ENCODE measurements at regions not wholly inside any gene's neighbourhood (a gene's known extent, or its start where the extent isn't known, plus 50 kb on each side); places are given as distances from the start of the nearest gene placed in this dataset.
"Not testable (repeated sequence)": the region's sequence is repeated elsewhere in the genome, so short reads cannot be mapped to it uniquely, and the experiment has no call there.

- DNase-seq; H3K9me3 Mint-ChIP-seq; H3K4me1 ChIP-seq (ENCODE audit: control insufficient read depth, insufficient read depth, low read length); H3K36me3 ChIP-seq (ENCODE audit: control insufficient read depth, insufficient read depth, low read length); H3K4me3 Mint-ChIP-seq; H3K27ac Mint-ChIP-seq; H3K36me3 Mint-ChIP-seq (ENCODE audit: low read depth); H3K4me3 ChIP-seq (ENCODE audit: low read length); H3K27me3 Mint-ChIP-seq (ENCODE audit: insufficient read depth); H3K9ac ChIP-seq (ENCODE audit: extremely low read depth, low read length, poor library complexity, severe bottlenecking); H3K27ac ChIP-seq (ENCODE audit: low read depth, low read length); H3K27me3 ChIP-seq (ENCODE audit: control insufficient read depth, insufficient read depth, low read length, poor library complexity, severe bottlenecking); H3K9me3 ChIP-seq (ENCODE audit: control insufficient read depth, low read length): not testable (repeated sequence)
- WGBS, 2 experiments (ENCODE audit: insufficient coverage in 1 of 2, insufficient read length in 1 of 2), result 74 to 80% methylated on average over 1 to 6 of the region's 6 CpGs
- peaks cover 19% of the 10 kb centered on the region for H3K4me1 Mint-ChIP-seq
- peak; percentile 70 for TF ChIP-seq CTCF (conservative IDR thresholded peaks at IDR 0.05)
These were observed 126.5 kb upstream of the L3MBTL4 start for GRCh38 chr18:6541131-6541679.

GRCh38 chr18:6542296-6542695, 127.6 kb upstream of the L3MBTL4 start:
- Histone ChIP-seq H3K27me3 (ENCODE audit: control insufficient read depth, insufficient read depth, low read length, poor library complexity, severe bottlenecking) (no peaks in the 10 kb centered on the region), H3K4me3 (ENCODE audit: low read length) (no peak overlapping the region), H3K9ac (ENCODE audit: extremely low read depth, low read length, poor library complexity, severe bottlenecking) (no peak overlapping the region), H3K27ac (ENCODE audit: low read depth, low read length) (no peak overlapping the region), H3K9me3 (ENCODE audit: control insufficient read depth, low read length) (peaks cover 16% of the 10 kb centered on the region), H3K4me1 (ENCODE audit: control insufficient read depth, insufficient read depth, low read length) (peaks cover 3% of the 10 kb centered on the region), H3K36me3 (ENCODE audit: control insufficient read depth, insufficient read depth, low read length) (no peaks in the 10 kb centered on the region)
- TF ChIP-seq CTCF (conservative IDR thresholded peaks at IDR 0.05), result no peak
- Mint-ChIP-seq H3K27me3 (ENCODE audit: insufficient read depth) (no peaks in the 10 kb centered on the region), H3K36me3 (ENCODE audit: low read depth) (peaks cover 5% of the 10 kb centered on the region), H3K27ac (no peak overlapping the region), H3K4me3 (no peak overlapping the region), H3K9me3 (peaks cover 8% of the 10 kb centered on the region), H3K4me1 (peaks cover 19% of the 10 kb centered on the region)
- DNase-seq, result no peak
- 80 to 100% methylated on average over 2 to 4 of the region's 5 CpGs for WGBS, 2 experiments (ENCODE audit: insufficient coverage in 1 of 2, insufficient read length in 1 of 2)

- Histone ChIP-seq H3K27me3 (ENCODE audit: control insufficient read depth, insufficient read depth, low read length, poor library complexity, severe bottlenecking) (no peaks in the 10 kb centered on the region), H3K9me3 (ENCODE audit: control insufficient read depth, low read length) (peaks cover 26% of the 10 kb centered on the region), H3K27ac (ENCODE audit: low read depth, low read length) (no peak overlapping the region), H3K9ac (ENCODE audit: extremely low read depth, low read length, poor library complexity, severe bottlenecking) (no peak overlapping the region), H3K4me3 (ENCODE audit: low read length) (no peak overlapping the region), H3K36me3 (ENCODE audit: control insufficient read depth, insufficient read depth, low read length) (no peaks in the 10 kb centered on the region), H3K4me1 (ENCODE audit: control insufficient read depth, insufficient read depth, low read length) (peaks cover 3% of the 10 kb centered on the region)
- Mint-ChIP-seq H3K36me3 (ENCODE audit: low read depth) (peaks cover 10% of the 10 kb centered on the region), H3K4me3 (no peak overlapping the region), H3K27me3 (ENCODE audit: insufficient read depth) (no peaks in the 10 kb centered on the region), H3K9me3 (peaks cover 19% of the 10 kb centered on the region), H3K27ac (no peak overlapping the region), H3K4me1 (peaks cover 19% of the 10 kb centered on the region)
- TF ChIP-seq CTCF (conservative IDR thresholded peaks at IDR 0.05), result peak; percentile 85
- 48 to 54% methylated on average over 3 to 8 of the region's 8 CpGs for WGBS, 2 experiments (ENCODE audit: insufficient coverage in 1 of 2, insufficient read length in 1 of 2)
- DNase-seq, result peak; percentile 61
These were observed 128.7 kb upstream of the L3MBTL4 start for GRCh38 chr18:6543330-6543908.
